Hematopoietic multipotent progenitor cell treated with erythropoietin and hydrocortisone succinate and interleukin-3 and kit ligand, for 6 days (in vitro differentiated cells): ENCODE measurements at regions not wholly inside any gene's neighbourhood (a gene's known extent, or its start where the extent isn't known, plus 50 kb on each side); places are given as distances from the start of the nearest gene placed in this dataset.

Source experiments
- DNase-seq: peaks from one replicate; pipeline ENCODE4 v3.0.0-alpha.2; 2015

GRCh38 chr3:170751899-170752293, 118.1 kb downstream of the RPL22L1 start:
- no peak for DNase-seq

DNA sequence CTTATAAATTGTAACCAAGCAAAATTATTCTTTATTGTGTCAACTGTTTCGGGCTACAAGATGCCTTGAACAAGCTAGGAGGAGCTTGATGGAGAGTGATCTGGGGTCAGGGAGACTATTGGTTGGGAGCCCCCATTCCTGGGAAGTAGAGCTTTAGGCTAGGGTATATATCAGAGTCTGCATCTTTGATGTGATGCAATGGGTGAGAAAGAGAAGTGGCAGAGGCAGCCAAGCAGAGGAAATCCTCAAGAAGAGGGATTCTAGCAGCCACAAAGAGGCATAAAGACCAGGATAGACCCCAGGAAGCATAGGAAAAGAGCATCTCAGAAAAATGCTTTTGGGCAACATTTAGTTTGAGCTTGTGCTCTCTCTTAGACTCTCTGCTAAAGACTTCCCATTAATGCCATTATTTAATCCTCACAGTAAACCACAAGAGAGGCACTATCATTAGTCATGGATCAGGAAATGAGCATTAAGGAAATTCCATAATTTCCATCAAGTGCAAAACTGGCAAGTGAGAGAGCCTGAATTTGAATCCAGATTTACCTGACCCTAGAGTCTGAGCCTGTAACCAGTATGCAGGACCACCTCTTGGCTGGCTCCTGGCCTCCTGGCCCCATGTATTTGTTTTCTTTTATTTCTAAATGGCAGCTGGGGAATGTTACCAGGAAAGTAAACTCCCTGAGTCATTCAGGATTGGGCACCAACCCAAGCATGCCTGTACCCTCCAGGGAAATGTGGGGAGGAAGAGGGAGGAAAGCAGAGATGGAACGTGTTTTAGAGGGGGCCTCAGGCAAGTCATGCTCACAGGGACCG, 118.7 kb downstream of the RPL22L1 start:
- no peak for DNase-seq

- no peak for DNase-seq
These were observed 119.5 kb downstream of the RPL22L1 start for GRCh38 chr3:170750478-170750830.

DNA sequence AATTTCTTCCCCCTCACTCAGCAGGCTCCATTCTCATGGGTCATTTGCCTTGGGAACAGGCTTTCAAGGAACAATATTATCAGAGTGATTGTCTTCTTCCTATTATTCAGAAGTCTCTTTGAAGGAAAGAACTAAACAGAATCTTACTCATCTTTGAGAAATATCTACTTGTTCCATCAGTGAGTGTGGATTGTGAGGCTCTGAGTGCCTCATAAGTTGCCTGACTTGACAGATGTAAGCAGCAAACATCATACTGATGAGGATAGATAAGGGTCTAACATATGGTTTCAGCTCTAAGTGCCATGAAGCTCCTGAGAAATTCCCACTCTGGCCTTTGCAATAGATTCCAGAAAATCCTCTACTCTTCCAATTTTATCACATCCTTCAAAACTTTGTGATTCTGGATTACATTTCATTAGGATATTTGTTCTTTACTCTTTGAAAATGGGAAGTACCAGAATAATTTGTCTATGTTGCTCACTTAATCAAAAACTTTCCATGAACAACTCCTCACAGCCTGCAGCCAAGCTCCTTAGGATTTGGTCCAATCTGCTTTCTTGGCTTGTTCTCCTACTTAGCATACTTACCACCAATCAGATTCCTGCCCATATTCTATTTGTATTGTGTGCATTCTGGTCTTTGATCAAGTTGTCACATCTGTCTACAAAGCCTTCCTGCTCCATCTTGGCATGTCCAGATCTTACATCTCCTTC, 120.1 kb downstream of the RPL22L1 start:
- no peak for DNase-seq

- no peak for DNase-seq
These were observed 120.8 kb downstream of the RPL22L1 start for GRCh38 chr3:170749185-170749584.

DNA sequence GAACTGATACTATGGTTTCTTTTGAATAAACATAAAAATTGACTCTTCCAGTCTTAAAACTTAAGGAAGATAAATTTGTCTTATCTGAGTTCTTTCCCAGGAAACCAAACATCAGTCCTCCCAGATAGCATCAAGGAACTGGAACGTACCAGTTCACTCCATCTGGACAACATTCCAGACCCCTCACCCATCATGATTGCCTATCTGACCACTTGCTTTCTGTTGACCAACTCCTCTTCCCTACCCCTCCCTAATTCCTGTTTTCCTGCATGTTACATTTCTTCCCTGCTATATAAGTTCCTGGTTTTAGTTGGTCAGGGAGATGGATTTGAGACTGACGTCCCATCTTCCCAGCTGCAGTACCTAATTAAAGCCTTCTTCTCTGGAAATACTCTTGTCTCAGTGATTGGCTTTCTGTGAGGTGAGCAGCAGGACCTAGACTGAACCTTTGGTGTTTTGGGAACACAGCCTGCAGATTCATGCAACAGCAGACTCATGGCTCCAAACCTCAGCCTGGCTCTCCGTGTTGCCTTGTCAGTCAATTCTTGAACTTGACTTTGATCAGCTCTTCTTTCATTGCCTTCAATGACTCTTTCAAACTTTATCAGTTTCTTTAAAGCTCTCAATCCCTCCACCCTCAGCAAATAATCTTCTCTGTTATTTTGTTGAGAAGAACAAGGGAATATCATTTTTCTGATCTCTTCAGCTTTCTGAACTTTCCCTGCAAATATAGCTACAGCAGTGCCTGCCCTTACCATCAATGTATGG, 123.6 kb downstream of the RPL22L1 start:
- DNase-seq = no peak

DNA sequence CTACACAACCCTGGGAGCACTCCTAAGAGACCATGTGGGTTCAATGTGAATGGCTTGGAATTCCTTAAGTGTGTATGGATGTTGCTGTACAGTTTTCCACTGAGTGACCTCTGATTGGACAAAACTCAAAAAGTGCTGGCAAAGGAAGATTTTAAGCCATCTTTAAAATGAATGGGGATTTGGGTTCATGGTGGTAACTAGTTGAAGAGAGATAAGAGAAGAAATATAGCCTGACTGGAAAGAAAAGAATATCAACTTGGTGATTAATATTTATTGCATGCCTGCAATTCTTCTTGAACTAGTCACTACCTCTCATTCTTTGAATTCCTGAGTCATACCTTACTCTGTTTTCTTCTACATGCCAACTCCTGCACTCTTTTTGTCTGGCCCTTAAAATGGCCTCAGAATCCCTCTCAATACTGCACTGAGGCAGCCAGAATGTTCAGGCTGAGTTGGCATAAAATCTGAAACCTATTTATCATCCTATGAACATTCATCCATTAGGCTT, 124.7 kb downstream of the RPL22L1 start:
- DNase-seq = no peak

DNA sequence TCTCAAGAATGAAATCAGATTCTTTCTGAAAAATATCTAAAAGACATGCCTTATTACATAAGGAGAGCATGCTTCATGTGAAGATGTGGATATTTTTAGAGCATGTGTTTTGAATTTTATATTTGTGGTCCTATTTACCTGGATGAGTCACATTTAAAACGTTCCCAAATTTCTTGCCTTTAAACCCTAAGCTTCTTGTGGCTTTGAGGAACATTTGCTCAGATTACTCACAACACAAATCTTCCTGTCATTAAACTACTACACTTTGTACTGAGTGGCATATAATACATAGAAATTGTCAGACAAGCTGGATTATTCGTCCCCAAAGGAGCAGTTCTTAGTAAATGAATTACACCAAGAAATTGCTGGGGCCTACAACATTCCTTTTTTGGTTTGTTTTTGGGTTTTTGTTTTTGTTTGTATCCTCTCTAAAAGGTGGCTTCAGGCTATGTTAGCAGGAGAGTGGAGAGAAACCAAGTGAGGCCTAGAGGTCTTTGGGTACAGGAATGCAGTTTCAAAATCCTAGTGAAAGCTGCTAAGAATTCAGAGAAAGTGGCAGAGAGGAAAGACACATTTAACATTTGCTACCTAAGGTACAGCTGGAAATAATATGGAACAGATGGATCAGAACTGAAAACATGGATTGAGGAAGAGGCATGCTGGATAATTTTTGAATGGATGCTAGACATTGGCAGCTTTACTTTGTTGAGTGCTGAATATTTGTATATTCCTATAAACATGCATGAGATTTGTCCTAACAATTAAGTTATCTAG, 128.1 kb downstream of the RPL22L1 start:
- no peak for DNase-seq

DNA sequence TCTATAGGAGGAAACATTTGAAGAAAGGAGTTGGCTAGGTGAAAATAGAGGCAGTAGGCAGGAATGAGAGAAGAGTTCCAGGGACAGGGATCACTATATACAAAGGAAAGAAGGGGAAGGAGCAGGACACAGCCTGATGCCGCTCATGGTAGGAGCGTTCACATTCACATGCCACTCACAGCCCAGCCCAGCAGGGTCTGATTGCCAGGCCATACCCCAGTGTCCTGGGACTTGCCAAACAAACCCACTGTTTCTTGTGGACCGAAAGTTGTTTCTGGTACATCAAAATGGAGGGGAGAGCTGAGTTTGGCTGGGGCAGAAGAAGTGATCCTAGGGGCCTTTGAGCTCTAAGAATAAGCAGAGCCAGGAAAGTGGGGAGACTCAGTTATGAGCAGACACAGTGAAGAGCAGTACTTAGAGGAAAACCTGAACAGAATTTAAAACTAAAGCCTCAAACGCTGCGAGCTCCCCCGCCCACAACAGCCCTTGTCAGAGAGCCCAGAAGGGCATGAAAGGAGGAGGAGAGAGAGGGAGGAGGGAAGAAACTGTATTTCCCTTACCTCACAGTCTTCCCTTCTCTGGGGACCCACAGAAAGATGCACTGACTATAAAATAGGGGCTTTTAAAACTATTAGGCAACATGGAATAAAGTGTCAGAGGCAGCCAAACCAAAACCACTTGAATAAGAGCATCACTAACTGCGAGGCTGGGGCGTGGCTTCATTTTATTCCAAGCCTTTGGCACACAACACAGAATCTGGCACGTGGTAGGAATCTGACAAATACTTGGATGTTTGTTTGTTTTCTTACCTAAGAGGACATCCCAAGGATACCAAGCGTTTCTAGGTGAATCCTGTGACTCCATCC, 129.0 kb downstream of the RPL22L1 start:
- no peak for DNase-seq

DNA sequence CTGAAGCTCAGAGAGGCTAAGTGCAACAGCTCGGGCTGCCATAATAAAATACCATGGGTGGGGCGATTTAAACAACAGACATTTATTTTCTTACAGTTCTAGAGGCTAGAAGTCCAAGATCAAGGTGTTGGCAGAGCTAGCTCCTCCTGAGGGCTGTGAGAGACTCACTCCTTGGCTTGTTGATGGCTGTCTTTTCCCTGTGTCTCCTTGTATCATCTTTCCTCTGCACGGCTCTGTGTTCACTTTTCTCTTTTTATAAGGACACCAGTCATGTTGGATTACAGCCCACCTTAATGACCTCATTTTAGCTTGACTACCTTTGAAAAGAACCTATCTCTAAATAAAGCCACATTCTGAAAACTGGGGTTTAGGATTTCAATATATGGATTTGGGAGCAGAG, 129.7 kb downstream of the RPL22L1 start:
- no peak for DNase-seq

- DNase-seq = no peak
These were observed 130.6 kb downstream of the RPL22L1 start for GRCh38 chr3:170739410-170739809.

DNA sequence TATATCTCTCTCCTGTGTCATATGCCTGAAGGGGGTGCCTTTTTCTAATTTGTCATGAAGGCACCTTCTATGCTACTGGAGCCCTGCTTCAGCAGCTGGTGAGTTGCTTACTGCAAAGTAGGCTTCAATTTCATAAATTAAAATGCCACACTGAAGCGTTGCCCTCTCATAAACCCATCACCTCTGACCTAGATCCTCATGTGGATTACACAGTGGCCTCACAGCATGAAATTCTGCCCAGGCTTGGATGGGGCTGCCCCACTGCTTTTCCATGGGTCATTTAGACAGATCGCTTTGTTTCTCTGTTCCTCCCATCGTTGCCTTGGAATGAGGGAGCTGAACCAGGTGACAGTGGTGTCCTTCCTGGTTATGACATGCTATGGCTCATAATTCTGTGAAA, 131.2 kb downstream of the RPL22L1 start:
- no peak for DNase-seq

DNA sequence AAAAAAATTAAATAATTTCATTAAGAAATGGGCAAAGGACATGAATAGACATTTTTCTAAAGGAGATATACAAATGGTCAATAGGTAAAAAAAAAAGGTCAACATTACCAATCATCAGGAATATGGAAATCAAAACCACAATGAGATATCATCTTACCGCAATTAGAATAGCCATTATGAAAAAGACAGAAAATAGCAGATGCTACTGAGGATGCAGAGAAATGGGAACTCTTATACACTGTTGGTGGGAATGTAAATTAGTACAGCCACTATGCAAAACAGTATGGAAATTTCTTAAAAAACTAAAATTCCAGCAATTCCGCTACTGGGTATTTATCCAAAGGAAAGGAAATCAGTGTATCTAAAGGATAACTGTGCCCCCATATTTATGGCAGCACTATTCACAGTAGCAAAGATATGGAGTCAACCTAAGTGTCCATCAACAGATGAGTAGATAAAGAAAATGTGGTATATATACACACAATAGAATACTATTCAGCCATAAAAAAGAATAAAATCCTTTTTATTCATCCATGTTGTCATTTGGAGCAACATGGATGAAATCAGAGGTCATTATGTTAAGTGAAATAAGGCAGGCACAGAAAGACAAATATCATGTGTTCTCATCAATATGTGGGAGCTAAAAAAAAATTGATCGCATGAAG, 132.4 kb downstream of the RPL22L1 start:
- no peak for DNase-seq

DNA sequence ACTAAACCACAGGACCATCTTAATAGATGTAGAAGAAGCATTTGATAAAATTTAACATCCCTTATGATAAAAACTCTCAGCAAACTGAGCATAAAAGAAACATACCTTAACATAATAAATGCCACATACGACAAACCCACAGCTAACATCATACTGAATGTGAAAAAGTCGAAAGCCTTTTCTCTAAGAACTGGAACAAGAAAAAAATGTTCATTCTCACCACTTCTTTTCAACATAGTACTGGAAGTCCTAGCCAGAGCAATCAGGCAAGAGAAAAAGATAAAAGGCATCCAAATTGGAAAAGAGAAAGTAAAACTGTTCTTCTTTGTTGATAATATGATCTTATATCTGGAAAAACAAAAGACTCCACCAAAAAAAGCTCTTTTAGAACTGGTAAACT, 134.2 kb downstream of the RPL22L1 start:
- no peak for DNase-seq

DNA sequence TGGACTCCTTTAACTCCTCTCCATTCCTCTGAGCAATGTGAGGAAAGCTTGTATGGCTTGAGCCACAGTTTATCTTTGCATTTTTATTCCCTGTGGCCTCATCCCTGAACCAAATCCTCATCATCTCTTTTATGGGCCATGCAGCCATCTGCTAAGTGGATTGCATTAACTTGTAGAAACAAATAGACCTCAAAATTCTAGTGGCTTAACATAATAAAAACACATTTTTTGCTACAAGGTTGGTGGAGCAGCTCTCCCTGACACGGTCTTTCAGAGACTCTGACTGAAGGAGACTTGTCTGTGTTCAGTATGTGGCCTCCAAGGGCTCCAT, 135.3 kb downstream of the RPL22L1 start:
- DNase-seq = no peak

DNA sequence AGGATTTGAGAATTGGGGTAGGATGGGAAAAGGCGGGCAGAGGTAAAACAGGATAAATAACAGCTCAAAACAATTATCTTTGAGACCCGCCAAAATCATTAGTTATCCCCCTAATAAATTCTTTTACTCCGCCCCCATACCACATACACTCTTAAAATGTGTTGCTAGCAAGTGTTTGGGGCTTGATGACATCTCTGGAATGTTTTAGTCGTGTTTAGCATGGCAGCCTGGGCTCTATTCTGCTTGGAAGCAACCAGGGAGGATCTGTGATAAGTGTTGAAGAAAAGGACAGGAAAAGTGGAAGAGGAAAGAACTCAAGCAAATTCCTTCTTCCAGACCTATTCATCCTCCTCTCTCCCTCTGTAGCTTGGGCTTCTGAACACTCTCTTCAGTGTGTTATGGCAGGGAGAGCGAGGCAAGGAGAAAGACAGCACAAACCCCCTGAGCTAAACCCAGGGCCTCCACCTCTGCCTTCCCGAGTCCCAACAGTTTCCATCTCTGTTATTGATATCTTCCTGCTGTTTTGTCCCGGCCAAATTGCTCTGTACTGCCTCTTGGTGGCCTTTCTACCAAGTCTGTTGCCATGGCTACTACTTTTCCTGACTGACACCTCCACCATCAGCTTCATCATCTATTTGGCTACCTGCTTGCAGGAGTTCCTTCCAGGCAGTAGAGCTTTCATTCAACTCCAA, 135.8 kb downstream of the RPL22L1 start:
- no peak for DNase-seq

DNA sequence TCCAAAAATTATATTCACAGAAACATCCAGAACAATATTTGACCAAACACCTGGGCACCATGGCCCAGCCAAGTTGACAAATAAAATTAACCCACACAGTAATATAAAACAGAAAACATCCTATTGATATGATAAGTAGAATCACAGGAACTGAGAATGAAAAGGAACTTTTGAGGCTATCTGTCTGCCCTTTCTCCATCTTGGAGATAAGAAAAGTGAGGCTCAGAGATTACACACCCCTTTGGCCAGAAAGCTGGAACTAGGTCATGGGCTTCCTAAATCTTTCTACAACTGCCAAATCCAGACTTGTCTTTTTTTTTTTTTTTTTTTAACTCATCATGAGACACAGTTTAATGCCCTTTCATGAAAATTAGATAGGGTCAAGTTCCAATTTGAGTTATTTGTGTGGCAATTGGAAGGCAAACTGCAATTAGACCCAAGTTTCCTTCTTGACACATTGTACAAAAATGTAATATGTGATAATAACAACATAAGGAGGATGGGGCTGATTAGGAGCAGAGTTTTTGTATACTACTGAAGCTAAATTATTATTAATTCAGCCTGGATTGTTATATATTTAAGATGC, 137.2 kb downstream of the RPL22L1 start:
- no peak for DNase-seq

GRCh38 chr3:170731281-170731680, 138.7 kb downstream of the RPL22L1 start:
- DNase-seq = no peak

DNA sequence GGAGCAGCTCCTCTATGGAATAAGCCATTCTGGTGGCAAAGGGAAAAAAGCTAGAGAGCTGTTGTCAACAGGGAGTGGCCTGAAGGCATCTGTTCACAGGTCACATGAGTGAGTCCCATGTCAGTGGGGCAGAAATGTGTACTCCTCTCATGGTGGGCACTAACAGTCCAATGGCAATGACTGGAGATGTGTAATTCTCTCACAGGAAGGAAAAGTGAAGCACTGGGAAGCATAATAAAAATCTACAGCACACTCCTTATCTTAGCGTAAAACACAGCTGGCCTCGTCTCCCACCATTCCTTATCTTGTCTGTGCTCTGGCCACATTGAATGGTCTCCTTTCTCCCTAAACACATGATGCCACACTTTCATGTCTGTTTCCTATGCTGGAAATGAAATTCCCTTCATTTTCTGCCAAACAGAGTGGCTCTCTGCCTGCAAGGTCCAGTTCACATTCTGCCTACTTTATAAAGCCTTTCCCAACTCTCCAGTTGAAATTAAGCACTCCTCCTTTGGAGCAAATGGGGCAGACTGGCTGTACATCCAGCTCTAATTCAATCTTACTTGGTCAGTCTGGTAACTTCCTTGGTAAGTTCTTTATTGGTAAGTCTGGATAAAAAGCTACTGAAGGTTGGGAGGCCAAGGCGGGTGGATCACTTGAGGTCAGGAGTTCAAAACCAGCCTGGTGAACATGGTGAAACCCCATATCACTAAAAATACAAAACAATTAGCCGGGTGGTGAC, 139.8 kb downstream of the RPL22L1 start:
- peak; percentile 82 for DNase-seq

DNA sequence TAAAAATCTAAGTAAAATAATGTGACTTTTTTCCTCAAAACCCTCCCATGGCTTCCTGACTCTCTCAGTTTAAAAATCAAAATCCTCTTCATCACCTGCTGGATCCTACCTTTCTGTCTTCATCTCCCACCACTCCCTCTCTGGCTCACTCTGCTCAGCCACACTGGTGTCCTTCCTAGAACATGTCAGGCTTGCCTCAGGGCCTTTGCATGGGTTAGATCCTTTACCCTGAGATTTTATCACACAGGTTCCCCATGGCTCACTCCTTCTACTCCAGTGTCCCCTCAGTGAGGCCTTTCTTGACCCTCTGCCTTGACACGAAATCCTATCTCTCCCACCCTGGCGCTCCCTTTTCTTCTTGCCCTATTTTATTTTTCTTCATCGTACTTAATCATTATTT, 141.8 kb downstream of the RPL22L1 start:
- DNase-seq = no peak
